ENCODE measurements at regions not wholly inside any gene's neighbourhood (a gene's known extent, or its start where the extent isn't known, plus 50 kb on each side); places are given as distances from the start of the nearest gene placed in this dataset.
A peak's percentile ranks its signal among the peaks of the same experiment; 100 is the strongest.

GRCh38 chr1:184300446-184300845 lies 86.4 kb upstream of the C1orf21 start:
- Histone ChIP-seq H3K9ac (ENCODE audit: insufficient read depth, low read length) (no peak overlapping the region), H3K79me2 (ENCODE audit: control insufficient read depth, insufficient read depth, low read length) (no peaks in the 10 kb centered on the region), H3K4me3 (replicated peaks in 1 of 4; ENCODE audit: control extremely low read depth in 1 of 4, insufficient read depth in 1 of 4, low read depth in 3 of 4, low read length in 4 of 4) (no peak overlapping the region), H4K20me1 (ENCODE audit: control insufficient read depth, extremely low read depth, insufficient read depth, low read length) (no peaks in the 10 kb centered on the region), H3K4me2 (ENCODE audit: extremely low read depth, insufficient read depth, low read length) (peak overlapping the region; percentile 61), H3K27ac (ENCODE audit: insufficient read depth, low read length) (peak overlapping the region; percentile 7), H2AFZ (ENCODE audit: low read length) (peak overlapping the region; percentile 6), H3K4me1 (ENCODE audit: control insufficient read depth, extremely low read depth, insufficient read depth, low read length) (peaks cover 33% of the 10 kb centered on the region), H3K27me3 (ENCODE audit: control insufficient read depth, insufficient read depth, low read length) (no peaks in the 10 kb centered on the region), H3K36me3 (ENCODE audit: control insufficient read depth, insufficient read depth, low read length) (no peaks in the 10 kb centered on the region), H3K9me3 (ENCODE audit: control insufficient read depth, insufficient read depth, low read depth, low read length) (no peaks in the 10 kb centered on the region)
- no peak for TF ChIP-seq CTCF (conservative IDR thresholded peaks at IDR 0.05 in 1 of 2, IDR thresholded peaks at IDR 0.05 in 1 of 2; ENCODE audit: low read depth in 1 of 2, low read length in 2 of 2)
- no peak for TF ChIP-seq EZH2 (IDR thresholded peaks at IDR 0.05; ENCODE audit: low read length, missing control alignments)
- DNase-seq (ENCODE audit: low read depth in 2 of 2): peak; percentile 54 to 56

- Histone ChIP-seq H3K36me3 (ENCODE audit: control insufficient read depth, insufficient read depth, low read length) (no peaks in the 10 kb centered on the region), H3K9me3 (ENCODE audit: control insufficient read depth, insufficient read depth, low read depth, low read length) (no peaks in the 10 kb centered on the region), H3K4me1 (ENCODE audit: control insufficient read depth, extremely low read depth, insufficient read depth, low read length) (peaks cover 31% of the 10 kb centered on the region), H2AFZ (ENCODE audit: low read length) (no peak overlapping the region), H3K9ac (ENCODE audit: insufficient read depth, low read length) (no peak overlapping the region), H4K20me1 (ENCODE audit: control insufficient read depth, extremely low read depth, insufficient read depth, low read length) (no peaks in the 10 kb centered on the region), H3K79me2 (ENCODE audit: control insufficient read depth, insufficient read depth, low read length) (no peaks in the 10 kb centered on the region), H3K4me2 (ENCODE audit: extremely low read depth, insufficient read depth, low read length) (peak overlapping the region; percentile 61), H3K27me3 (ENCODE audit: control insufficient read depth, insufficient read depth, low read length) (no peaks in the 10 kb centered on the region), H3K27ac (ENCODE audit: insufficient read depth, low read length) (peak overlapping the region; percentile 7), H3K4me3 (replicated peaks in 1 of 4; ENCODE audit: control extremely low read depth in 1 of 4, insufficient read depth in 1 of 4, low read depth in 3 of 4, low read length in 4 of 4) (no peak overlapping the region)
- TF ChIP-seq EZH2 (IDR thresholded peaks at IDR 0.05; ENCODE audit: low read length, missing control alignments) (no peak), CTCF (conservative IDR thresholded peaks at IDR 0.05 in 1 of 2, IDR thresholded peaks at IDR 0.05 in 1 of 2; ENCODE audit: low read depth in 1 of 2, low read length in 2 of 2) (no peak)
- DNase-seq (ENCODE audit: low read depth in 2 of 2): no peak
These were observed 85.6 kb upstream of the C1orf21 start for GRCh38 chr1:184301227-184301626.

GRCh38 chr1:184302346-184302745 lies 84.5 kb upstream of the C1orf21 start:
- Histone ChIP-seq H3K36me3 (ENCODE audit: control insufficient read depth, insufficient read depth, low read length) (no peaks in the 10 kb centered on the region), H3K4me3 (replicated peaks in 1 of 4; ENCODE audit: control extremely low read depth in 1 of 4, insufficient read depth in 1 of 4, low read depth in 3 of 4, low read length in 4 of 4) (no peak overlapping the region), H3K9ac (ENCODE audit: insufficient read depth, low read length) (no peak overlapping the region), H4K20me1 (ENCODE audit: control insufficient read depth, extremely low read depth, insufficient read depth, low read length) (no peaks in the 10 kb centered on the region), H2AFZ (ENCODE audit: low read length) (no peak overlapping the region), H3K27me3 (ENCODE audit: control insufficient read depth, insufficient read depth, low read length) (no peaks in the 10 kb centered on the region), H3K27ac (ENCODE audit: insufficient read depth, low read length) (no peak overlapping the region), H3K4me1 (ENCODE audit: control insufficient read depth, extremely low read depth, insufficient read depth, low read length) (peaks cover 21% of the 10 kb centered on the region), H3K9me3 (ENCODE audit: control insufficient read depth, insufficient read depth, low read depth, low read length) (no peaks in the 10 kb centered on the region), H3K4me2 (ENCODE audit: extremely low read depth, insufficient read depth, low read length) (no peak overlapping the region), H3K79me2 (ENCODE audit: control insufficient read depth, insufficient read depth, low read length) (no peaks in the 10 kb centered on the region)
- TF ChIP-seq EZH2 (IDR thresholded peaks at IDR 0.05; ENCODE audit: low read length, missing control alignments): no peak
- TF ChIP-seq CTCF (conservative IDR thresholded peaks at IDR 0.05 in 1 of 2, IDR thresholded peaks at IDR 0.05 in 1 of 2; ENCODE audit: low read depth in 1 of 2, low read length in 2 of 2): no peak
- no peak for DNase-seq (ENCODE audit: low read depth in 2 of 2)

All from fibroblast of lung (primary cell).